ENCODE measurements at regions not wholly inside any gene's neighbourhood (a gene's known extent, or its start where the extent isn't known, plus 50 kb on each side); places are given as distances from the start of the nearest gene placed in this dataset.

GRCh38 chr5:18213666-18214065, 579.4 kb downstream of the TAF11L14 start:
- TF ChIP-seq CTCF (IDR thresholded peaks at IDR 0.05), result no peak
- no peak for TF ChIP-seq ZFX (IDR thresholded peaks at IDR 0.05; ENCODE audit: borderline replicate concordance)

Measured in 22Rv1 (cell line).